SU-DHL-6 (cell line): ENCODE measurements at regions not wholly inside any gene's neighbourhood (a gene's known extent, or its start where the extent isn't known, plus 50 kb on each side); places are given as distances from the start of the nearest gene placed in this dataset.

Experiments
- EZH2phosphoT487 ChIP-seq: fragments of 200-600 bp; sonication (generic), shearing (Covaris generic); conservative IDR thresholded peaks from 2 replicates; pipeline ENCODE4 v1.6.1; 2018; ENCODE audit warnings: mild to moderate bottlenecking, antibody characterized with exemption, low read length, moderate library complexity, mixed read lengths
- TF ChIP-seq, protein P1 (sequence below): fragments of 200-600 bp; sonication (generic); IDR thresholded peaks from one replicate; pipeline ENCODE4 v1.5.1; 2017; ENCODE audit warnings: antibody characterized with exemption, mild to moderate bottlenecking, low read length, moderate library complexity; ENCODE audit not compliant: insufficient read depth, poor library complexity, severe bottlenecking

DNA sequence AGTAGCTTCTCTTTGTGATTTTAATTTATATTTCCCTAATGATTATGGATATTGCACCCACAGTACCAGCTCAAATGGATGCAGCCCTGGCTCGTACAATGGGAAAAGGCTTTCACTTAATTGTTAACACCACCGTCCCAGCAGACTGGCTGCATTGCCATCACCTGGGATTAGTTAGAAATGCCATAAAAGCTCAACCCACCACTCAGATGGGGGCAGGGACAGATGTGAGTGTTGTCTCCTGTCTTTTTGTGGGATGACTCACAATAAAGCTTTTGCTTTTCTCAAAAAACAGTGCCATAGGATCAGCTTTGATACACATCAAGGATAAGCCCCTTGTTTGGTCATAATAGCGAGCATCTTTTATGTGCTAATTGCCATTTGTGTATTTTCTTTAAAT is 729.1 kb downstream of the TNS3 start:
- TF ChIP-seq, protein P1, sequence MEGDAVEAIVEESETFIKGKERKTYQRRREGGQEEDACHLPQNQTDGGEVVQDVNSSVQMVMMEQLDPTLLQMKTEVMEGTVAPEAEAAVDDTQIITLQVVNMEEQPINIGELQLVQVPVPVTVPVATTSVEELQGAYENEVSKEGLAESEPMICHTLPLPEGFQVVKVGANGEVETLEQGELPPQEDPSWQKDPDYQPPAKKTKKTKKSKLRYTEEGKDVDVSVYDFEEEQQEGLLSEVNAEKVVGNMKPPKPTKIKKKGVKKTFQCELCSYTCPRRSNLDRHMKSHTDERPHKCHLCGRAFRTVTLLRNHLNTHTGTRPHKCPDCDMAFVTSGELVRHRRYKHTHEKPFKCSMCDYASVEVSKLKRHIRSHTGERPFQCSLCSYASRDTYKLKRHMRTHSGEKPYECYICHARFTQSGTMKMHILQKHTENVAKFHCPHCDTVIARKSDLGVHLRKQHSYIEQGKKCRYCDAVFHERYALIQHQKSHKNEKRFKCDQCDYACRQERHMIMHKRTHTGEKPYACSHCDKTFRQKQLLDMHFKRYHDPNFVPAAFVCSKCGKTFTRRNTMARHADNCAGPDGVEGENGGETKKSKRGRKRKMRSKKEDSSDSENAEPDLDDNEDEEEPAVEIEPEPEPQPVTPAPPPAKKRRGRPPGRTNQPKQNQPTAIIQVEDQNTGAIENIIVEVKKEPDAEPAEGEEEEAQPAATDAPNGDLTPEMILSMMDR, result no peak
- no peak for TF ChIP-seq EZH2phosphoT487
